ELR (cell line): ENCODE measurements at regions not wholly inside any gene's neighbourhood (a gene's known extent, or its start where the extent isn't known, plus 50 kb on each side); places are given as distances from the start of the nearest gene placed in this dataset.
"Not testable (repeated sequence)": the region's sequence is repeated elsewhere in the genome, so short reads cannot be mapped to it uniquely, and the experiment has no call there.

Experiments
- DNase-seq: peaks from one replicate; pipeline ENCODE4 v3.0.0-alpha.2; 2015; ENCODE audit warnings: low read depth

- DNase-seq: no peak
Measured at GRCh38 chr6:3549314-3549940, 92.6 kb upstream of the SLC22A23 start.

- no peak for DNase-seq
Measured at GRCh38 chr6:3546121-3546520, 89.3 kb upstream of the SLC22A23 start.

- DNase-seq: no peak
Measured at GRCh38 chr6:3545156-3545555, 88.3 kb upstream of the SLC22A23 start.

- no peak for DNase-seq
Measured at GRCh38 chr6:3542032-3542640, 85.3 kb upstream of the SLC22A23 start.

GRCh38 chr6:3541006-3541585 is 84.2 kb upstream of the SLC22A23 start:
- no peak for DNase-seq

GRCh38 chr6:3540253-3540820 is 83.5 kb upstream of the SLC22A23 start:
- no peak for DNase-seq

GRCh38 chr6:3538536-3538935 is 81.7 kb upstream of the SLC22A23 start:
- DNase-seq: no peak

- DNase-seq: no peak
Measured at GRCh38 chr6:3536901-3537300, 80.1 kb upstream of the SLC22A23 start.

GRCh38 chr6:3535776-3536435 is 79.1 kb upstream of the SLC22A23 start:
- DNase-seq: no peak

GRCh38 chr6:3535033-3535775 is 78.4 kb upstream of the SLC22A23 start:
- DNase-seq: peak; percentile 27

- peak; percentile 87 for DNase-seq
Measured at GRCh38 chr6:3534599-3534998, 77.7 kb upstream of the SLC22A23 start.

- no peak for DNase-seq
Measured at GRCh38 chr6:3533981-3534380, 77.1 kb upstream of the SLC22A23 start.

GRCh38 chr6:3532296-3532916 is 75.6 kb upstream of the SLC22A23 start:
- no peak for DNase-seq

GRCh38 chr6:3531481-3531880 is 74.6 kb upstream of the SLC22A23 start:
- DNase-seq: no peak

- no peak for DNase-seq
Measured at GRCh38 chr6:3530515-3530914, 73.7 kb upstream of the SLC22A23 start.

GRCh38 chr6:3529721-3530120 is 72.9 kb upstream of the SLC22A23 start:
- no peak for DNase-seq

GRCh38 chr6:3529232-3529631 is 72.4 kb upstream of the SLC22A23 start:
- DNase-seq: no peak

- not testable (repeated sequence) for DNase-seq
Measured at GRCh38 chr6:3528081-3528671, 71.3 kb upstream of the SLC22A23 start.

GRCh38 chr6:3527651-3527977 is 70.8 kb upstream of the SLC22A23 start:
- no peak for DNase-seq

- no peak for DNase-seq
Measured at GRCh38 chr6:3526962-3527650, 70.3 kb upstream of the SLC22A23 start.

- no peak for DNase-seq
Measured at GRCh38 chr6:3525915-3526314, 69.1 kb upstream of the SLC22A23 start.
